Stimulated activated naive CD4-positive, alpha-beta T cell treated with Interleukin-2 at 50 U/mL for 16 hours (primary cell): ENCODE measurements at regions not wholly inside any gene's neighbourhood (a gene's known extent, or its start where the extent isn't known, plus 50 kb on each side); places are given as distances from the start of the nearest gene placed in this dataset.
"Not testable (repeated sequence)": the region's sequence is repeated elsewhere in the genome, so short reads cannot be mapped to it uniquely, and the experiment has no call there.

ENCODE experiments used
- DNase-seq: peaks from one replicate; lab custom pipeline; 2025; lab: John Stamatoyannopoulos, UW

DNA sequence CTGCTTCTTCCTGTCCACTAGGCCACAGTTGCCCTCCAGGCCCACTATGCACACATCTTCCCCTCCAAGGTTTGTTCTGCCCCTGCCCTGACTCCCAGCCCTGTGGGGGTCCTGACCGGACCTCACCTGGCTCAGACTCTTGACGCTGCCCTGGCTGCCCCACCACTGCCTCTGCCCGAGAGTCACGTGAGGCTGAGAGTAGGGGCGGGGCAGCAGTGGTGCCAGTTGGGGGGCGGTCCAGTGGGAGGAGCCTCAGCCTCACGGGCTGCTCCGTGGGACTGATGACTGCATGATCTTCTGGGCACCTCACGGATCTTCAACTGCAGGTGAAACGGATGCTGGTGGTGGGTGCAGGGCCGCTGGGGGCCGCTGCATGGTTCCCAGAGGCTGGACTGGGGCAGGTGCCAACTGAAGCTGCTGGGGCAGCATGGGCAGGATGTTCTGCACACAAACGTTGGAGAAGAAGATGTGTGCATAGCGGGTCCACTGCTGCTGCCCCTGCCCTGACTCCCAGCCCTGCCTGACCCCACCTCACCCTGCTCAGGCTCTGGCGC lies 77.6 kb downstream of the HHIPL2 start:
- DNase-seq: not testable (repeated sequence)

DNA sequence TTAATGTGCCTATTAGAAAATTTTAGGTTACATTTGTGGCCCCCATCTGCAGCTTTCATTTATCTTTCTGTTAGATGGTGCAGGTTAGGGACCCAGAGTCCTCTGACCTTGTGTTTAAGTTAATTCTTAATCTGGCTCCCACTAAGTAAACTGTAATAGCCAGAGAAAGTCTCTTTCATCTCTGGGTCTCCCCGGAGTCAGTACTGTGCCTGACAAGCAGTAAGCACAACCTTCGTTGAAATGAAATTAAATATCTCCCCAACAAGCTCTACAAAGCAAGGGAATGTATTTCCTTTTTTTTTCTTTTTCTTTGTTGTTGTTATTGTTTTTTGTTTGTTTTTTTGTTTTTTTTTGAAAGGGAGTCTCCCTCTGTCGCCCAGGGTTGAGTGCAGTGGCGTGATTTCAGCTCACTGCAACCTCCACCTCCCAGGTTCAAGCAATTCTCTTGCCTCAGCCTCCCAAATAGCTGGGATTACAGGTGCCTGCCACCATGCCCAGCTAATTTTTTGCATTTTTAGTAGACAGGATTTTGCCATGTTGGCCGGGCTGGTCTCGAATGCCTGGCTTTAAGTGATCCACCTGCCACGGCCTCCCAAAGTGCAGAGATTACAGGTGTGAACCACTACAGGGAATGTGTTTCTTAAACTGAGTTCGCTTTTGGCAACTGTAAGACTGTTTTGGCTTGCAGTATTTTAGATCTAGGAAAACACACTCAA lies 81.6 kb downstream of the HHIPL2 start:
- no peak for DNase-seq

GRCh38 chr1:222465211-222466041 lies 82.5 kb downstream of the HHIPL2 start:
- DNase-seq: peak; percentile 56

DNA sequence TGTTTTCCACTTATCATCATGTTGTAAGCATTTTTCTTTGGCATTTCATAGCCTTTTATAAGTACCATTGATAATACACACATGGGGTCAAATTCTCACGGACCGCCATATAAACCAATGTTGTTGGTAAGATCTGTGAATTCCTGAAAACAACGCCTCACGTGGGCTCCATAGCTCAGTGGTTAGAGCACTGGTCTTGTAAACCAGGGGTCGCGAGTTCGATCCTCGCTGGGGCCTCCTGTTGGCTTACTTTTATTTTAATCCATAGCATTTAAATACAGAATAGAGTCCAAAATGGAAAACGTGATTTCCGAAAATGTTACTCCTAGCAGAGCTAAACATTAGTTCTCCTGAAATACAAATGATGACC lies 83.1 kb downstream of the HHIPL2 start:
- DNase-seq: peak; percentile 55

DNA sequence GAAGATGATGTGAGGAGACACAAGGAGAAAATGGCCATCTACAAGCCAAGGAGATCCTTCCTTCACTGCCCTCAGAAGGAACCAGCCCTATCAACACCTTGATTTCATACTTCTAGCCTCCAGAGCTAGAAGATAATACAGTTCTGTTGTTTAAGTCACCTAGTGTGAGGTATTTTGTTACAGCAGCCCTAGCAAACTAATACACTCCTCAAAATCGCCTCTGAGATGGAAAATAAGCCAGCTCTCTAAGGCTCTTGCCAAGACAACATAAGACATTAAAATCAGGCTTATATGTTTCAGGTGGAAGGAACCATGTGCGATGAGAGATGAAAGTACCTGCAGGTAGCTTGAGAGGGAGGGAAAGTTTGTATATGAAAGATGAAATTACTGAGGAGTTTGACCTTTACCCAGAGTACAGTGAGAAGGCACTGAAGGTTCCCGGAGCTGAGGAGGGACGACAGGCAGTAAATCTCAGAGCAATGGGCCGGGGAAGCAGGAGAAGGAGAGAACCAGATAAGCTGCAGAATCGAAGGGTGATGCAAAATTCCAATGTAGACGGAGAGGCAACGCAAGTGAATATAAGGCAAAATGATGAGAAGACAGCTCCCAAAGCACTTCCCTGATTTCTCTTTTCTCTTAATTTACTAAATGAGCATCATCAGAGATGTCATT lies 84.7 kb downstream of the HHIPL2 start:
- DNase-seq: no peak

DNA sequence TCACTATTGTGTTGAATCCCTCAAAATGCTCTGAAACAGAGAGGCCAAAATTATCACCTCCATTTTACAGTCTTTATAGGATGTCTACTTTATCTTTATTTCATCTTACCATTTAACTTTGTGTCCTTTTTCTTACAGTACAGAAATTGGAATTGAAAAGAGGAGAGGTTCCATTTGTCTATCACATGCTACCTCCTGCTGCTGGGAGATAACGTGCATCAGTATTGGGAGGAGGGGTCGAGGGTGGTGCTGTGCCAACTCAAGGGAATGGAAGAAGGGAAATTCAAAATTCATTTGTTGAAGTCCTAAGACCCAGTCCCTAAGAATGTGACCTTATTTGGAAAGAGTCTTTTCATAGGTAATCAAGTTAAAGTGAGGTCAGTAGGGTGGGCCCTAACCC lies 85.3 kb downstream of the HHIPL2 start:
- DNase-seq: no peak

DNA sequence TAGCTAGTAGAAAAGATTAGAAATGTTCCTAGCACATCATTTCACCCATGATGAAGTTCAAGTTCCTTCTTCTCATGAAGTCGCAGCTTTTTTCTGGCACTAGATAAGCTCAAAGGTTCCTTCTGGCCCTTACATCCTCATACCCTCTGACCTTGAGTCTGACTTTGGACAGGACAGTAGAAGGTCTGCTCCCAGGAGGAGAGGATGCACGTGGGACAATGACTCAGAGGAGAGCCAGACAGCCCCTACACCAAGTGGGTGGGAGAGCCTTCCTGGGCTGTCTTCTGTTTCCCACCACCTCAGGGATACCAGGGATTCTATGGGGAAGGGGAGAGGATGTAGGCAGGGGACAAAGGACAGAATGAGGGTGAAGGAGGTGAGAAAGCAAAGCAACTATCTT lies 86.0 kb downstream of the HHIPL2 start:
- DNase-seq: no peak

GRCh38 chr1:222459652-222460051 lies 88.3 kb downstream of the HHIPL2 start:
- no peak for DNase-seq

- no peak for DNase-seq
Measured at GRCh38 chr1:222457513-222457912, 90.4 kb downstream of the HHIPL2 start.

- no peak for DNase-seq
Measured at GRCh38 chr1:222457084-222457483, 90.8 kb downstream of the HHIPL2 start.

DNA sequence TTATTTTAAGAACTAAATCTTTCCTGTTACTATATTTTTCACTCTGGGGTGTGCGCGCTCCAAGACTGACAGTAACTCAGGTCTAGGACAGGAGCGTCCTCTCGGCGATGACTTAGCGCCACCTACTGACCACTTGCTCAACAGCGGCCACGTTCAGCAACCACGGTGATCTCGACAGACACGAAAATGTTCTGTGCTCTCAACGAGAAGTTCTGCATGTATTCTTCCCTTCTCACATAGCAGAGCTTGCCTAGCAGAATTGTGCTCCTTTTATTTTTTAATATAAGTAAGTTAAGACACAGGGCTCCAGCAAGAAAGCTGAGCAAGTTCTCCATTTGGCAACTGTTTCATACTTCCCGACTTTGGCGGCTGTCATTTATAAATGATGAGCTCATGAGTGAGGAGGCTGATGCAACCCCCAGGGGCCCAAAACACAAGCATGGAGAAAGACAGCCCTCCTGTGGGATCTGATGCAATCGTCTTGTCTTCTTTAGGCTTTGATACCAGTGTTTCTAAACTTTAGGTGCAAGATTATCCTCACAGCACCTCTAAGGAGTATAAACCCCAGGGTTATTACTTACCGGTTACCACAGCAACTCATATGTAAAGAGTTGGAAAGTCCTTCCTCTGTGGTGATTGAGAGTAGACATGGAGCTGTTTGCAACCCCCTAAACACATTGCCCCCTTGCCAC lies 92.6 kb downstream of the HHIPL2 start:
- DNase-seq: peak; percentile 72

DNA sequence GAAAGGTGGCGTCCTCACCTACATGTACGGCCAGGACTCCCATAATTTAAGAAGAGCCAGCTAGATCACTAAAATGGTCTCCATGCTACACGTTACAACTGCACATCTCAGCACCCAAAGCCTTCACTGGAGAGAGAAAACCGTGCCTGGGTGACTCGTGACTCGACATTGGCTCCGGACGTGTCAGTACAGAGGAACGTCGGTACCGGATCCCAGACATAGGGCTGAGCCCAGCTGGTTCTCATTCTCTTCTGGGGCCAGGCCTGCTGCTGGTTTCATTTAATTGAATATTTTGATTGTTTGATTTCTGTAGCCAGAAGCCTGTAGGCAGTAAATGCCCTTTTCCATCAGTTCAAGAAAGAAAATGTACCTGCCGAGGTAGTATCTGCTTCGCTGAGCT lies 93.1 kb downstream of the HHIPL2 start:
- no peak for DNase-seq

- no peak for DNase-seq
Measured at GRCh38 chr1:222454186-222454585, 93.7 kb downstream of the HHIPL2 start.

DNA sequence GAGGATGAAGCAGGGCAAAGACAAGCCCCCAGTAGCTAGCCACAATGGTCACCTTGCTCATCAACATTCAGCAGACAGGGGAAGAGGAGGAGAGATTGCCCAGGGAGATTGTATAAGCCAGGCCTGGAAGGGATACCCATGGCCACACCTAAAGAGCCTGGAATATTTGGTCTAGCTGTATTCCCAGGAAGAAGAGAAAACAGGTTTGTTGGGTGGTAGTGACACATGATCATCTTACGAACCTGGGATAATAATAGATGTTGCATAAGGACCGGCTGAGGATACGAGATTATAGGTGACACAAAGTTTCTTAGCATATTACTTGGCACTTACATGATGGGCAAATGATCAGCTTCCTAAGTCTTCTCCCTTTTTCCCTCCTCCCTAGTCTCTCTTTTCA lies 95.9 kb downstream of the HHIPL2 start:
- no peak for DNase-seq

DNA sequence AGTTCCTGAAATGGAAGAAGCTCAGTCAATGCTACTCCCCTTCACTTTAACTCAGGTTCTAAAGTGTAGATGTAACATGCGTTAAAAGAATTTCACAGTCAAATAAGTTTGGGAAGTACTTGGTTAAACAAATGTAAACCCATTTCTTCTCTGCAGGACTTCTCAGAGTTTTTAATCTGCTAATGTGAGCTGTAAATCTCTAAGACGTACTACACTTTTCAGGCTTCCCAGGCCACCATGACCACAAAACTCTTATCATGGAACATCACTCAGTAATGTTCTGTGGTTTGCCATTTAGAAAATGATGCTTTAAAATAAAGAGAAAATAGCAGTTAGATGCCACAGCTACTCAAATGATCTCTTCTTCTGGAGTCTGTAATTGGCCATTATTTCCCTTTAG lies 104.3 kb downstream of the HHIPL2 start:
- no peak for DNase-seq

DNA sequence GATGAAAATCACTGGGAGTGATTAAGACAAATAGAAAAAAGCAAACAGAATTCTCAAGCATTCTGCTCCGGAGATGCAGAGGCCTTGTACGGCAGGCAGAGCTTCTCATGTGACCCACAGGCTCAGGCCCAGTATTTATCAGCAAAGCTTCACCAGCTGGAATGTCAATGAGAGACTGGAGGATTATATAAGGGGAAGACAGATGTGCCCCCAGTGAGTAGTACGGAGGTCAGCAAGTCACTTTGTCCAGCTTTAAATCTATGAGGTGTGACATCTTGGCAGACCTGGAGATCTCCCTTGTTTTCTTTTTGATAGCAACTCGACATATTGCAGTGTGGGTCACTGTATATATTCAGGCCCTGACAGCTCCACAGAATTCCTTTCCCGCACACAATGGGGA lies 106.8 kb downstream of the HHIPL2 start:
- no peak for DNase-seq

DNA sequence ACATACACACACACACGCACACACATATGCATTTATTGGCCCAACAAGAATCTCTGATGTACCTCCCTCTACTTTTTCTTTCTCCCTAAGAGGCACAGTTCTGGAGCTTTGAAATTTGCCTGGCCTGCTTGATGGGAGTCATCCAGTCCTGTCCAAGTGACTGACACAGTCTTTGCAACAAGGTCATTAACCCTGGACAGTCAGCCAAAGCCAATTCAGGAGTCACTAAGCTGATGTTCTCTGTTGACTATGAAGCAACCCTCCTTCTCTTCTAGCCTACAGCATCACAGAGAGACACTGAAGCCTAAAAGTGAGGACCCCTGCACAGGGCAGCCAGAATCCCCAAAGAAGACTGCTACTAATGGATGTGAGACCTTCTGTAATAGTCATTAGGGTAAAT lies 123.1 kb downstream of the HHIPL2 start:
- DNase-seq: no peak

GRCh38 chr1:222421380-222421779 lies 126.5 kb downstream of the HHIPL2 start:
- DNase-seq: no peak

DNA sequence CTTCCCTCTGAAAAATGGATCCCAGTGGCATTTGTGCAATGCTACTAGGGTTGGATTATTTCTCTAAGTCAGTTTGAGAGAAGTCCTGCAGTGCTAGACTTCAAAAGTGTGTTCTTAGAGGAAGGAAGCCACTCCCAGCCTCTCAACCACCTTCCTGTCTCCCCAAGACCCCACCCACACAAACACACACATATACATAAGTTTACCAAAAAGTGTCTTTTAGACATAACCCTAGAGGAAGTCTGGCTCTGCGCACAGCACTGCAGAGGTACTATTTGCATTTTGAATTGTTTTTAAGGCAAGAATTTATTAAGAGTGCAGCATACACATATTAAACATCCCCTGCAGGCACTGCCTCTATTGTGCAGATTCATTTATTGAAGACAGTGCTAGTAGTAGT lies 127.3 kb downstream of the HHIPL2 start:
- no peak for DNase-seq

DNA sequence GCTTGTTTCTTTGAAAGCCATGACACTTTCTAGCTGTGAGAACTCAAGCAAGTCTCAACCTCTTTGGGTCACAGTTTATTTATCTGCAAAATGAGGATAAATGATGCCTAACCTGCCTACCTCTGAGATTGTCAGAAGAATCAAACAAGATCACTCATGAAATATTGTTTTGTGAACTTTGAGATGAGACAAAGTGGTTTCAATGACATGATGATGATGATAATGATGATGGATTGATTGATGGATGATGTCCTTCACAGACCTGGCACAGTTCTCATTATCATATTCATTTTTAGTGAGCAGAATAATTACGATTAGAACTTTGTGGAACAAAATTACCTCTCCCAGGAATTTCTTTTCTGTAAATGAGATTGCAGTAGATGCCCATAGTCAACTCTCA lies 129.2 kb downstream of the HHIPL2 start:
- DNase-seq: no peak

DNA sequence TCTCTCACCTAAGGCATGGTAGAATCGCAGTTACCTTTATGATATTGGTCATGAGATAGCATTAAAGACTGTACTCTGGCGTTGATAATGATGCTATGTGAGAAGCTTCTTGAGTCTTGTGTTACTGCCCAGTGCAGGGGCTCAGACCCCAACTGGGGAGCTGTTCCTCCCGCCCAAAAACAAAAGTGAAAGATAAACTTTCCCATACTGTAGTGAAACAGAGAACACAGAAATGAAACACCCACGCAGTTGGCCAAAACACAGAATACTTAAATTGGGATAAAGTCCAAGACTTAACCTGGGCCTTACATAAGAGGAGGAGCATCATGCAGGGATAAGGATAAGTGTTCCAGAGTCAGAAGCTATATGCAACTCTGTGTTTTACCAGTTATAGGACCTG lies 130.6 kb downstream of the HHIPL2 start:
- no peak for DNase-seq
